ENCODE measurements at regions not wholly inside any gene's neighbourhood (a gene's known extent, or its start where the extent isn't known, plus 50 kb on each side); places are given as distances from the start of the nearest gene placed in this dataset.

DNA sequence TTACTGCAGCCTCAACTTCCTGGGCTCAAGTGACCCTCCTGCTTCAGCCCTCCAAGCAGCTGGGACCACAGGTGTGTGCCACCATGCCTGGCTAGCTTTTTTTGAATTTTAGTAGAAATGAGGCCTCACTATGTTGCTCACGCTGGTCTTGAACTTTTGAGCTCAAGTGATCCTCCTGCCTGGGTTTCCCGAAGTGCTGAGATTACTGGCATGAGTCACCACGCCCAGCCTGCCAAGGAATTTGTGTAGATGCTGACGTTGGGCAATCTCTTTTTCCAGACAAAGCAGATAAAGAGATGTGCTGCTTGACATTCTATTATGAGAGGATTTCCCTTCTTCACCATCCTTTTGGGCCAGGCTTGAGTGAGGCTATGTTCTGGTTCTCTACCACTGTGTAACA, 254.5 kb upstream of the RPS6KA3 start:
- H3K27ac ChIP-seq: no peak overlapping the region
- TF ChIP-seq, protein P1, sequence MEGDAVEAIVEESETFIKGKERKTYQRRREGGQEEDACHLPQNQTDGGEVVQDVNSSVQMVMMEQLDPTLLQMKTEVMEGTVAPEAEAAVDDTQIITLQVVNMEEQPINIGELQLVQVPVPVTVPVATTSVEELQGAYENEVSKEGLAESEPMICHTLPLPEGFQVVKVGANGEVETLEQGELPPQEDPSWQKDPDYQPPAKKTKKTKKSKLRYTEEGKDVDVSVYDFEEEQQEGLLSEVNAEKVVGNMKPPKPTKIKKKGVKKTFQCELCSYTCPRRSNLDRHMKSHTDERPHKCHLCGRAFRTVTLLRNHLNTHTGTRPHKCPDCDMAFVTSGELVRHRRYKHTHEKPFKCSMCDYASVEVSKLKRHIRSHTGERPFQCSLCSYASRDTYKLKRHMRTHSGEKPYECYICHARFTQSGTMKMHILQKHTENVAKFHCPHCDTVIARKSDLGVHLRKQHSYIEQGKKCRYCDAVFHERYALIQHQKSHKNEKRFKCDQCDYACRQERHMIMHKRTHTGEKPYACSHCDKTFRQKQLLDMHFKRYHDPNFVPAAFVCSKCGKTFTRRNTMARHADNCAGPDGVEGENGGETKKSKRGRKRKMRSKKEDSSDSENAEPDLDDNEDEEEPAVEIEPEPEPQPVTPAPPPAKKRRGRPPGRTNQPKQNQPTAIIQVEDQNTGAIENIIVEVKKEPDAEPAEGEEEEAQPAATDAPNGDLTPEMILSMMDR (conservative IDR thresholded peaks at IDR 0.05): no peak

DNA sequence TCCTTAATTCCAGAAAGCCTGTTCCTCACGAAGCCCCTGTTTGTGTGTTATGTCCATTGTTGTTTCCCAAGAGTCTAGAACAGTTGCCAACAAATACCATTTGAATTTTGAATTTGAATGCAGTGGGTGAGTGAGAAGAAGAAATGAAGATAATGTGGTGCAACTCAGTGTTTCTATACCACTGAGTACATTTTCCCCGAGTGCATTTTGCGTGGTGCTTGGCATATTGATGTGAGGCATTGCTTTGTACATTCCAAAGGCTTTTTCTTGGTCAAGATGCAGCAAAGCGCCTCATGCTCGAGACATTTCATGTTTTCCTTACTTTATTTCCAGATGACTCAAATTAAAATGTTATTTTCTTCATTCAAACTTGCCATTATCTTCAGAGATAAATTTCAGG, 253.1 kb upstream of the RPS6KA3 start:
- TF ChIP-seq, protein P1 (conservative IDR thresholded peaks at IDR 0.05): no peak
- H3K27ac ChIP-seq: no peak overlapping the region

DNA sequence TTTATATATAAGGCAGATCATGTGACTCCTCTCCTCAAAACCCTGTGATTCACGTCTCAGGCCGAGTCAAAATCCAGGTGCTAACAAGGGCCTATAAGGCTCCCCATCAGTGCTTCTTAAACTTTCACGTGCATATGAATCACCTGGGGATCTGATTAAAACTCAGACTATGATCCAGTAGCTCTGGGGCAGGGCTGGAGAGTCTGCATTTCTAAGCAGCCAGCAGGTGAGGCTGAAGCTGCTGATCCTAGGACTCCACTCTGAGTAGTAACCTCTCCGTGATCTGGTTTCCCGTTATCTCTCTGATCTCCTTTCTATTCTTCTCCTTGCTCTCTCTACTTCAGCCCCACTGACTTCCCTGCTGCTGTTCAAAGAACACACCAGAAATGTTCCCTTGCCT, 252.4 kb upstream of the RPS6KA3 start:
- no peak overlapping the region for H3K27ac ChIP-seq
- TF ChIP-seq, protein P1 (conservative IDR thresholded peaks at IDR 0.05): no peak

DNA sequence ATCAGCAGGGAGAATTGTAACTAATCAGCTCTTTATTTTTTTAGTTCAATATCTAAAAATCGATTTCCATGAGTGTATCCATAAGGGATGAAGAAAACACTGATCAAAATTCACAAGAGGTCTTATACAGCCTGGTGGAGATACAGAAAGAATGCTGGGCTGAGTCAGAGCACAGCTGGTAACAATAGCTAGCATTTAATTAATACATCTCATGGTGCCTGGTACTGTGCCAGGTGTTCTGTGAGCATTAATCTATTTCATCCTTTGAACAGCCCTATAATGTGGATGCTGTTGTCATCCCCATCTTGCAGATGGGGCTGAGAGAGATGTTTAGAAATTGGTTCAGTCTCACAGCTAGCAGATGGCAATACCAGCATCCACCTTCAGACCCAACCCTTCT, 250.9 kb upstream of the RPS6KA3 start:
- TF ChIP-seq, protein P1 (conservative IDR thresholded peaks at IDR 0.05): no peak
- H3K27ac ChIP-seq: no peak overlapping the region

DNA sequence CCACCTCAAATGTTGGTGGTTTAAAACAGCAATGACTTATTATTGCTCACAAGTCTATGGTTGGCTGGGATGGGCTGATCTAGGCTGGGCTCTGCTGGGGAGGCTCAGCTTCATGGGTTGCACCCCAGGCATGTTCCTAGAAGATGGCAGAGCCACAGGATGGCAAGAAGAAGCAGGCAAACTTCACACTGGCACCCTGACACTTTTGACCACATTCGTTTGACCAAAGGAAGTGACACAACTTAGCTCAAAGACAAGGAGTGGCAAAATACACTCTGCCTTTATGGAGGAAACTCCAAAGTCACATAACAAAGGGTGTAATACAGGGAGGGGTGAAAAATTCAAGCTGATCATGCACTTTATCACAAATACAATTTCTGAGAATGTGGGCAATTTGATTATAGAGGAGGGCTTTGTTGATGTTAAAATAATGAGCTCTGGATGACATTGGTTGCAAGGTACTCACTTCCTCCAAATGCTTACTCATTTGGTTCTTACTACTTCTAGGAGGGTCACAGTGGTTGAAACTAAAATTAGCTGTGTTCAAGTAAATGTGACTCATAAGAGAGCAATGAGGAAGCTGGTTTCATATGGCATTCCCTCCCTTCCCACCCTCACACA, 249.2 kb upstream of the RPS6KA3 start:
- TF ChIP-seq, protein P1 (conservative IDR thresholded peaks at IDR 0.05): no peak
- no peak overlapping the region for H3K27ac ChIP-seq

DNA sequence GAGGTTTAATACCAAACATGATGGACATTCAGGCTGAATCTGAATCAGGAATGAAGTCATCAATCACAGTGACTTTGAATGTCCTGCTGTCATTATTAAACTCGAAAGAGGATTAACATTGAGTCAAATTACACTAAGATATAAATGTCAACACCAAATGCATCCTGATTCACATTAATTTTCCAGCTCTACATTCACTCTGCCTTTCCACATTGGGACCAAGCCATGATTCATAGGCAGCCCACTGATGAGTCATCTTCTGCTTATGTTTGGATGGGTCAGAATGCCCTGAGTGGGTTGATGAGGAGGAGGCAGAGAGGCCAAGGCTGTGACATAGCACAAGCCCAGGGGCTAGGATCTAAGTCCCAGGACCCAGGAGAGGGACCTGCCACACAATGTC, 247.6 kb upstream of the RPS6KA3 start:
- no peak overlapping the region for H3K27ac ChIP-seq

DNA sequence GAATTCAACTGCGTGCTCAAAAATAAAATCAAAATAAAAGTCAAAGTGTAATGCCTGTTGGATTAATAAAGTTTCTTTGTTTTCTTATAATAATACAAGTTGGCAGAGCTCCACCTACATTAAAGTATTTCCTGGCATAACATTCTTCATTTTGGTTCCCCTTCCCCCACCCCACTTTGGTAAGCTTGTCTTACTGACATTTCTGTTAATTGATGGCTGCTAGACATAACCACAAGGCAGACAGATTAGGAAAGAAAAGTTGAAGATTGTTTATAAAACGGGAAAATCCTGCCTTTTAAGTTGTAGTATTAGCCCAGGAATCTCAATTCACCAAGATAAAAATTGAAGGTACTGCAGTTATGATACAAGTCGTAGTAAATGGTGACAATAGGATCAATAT, 246.5 kb upstream of the RPS6KA3 start:
- no peak overlapping the region for H3K27ac ChIP-seq
- TF ChIP-seq, protein P1 (conservative IDR thresholded peaks at IDR 0.05): no peak

More for the DNA sequence above, 247.6 kb upstream of the RPS6KA3 start:
- TF ChIP-seq, protein P1 (conservative IDR thresholded peaks at IDR 0.05): no peak

Data from VCaP (cell line).